H9 (cell line): ENCODE measurements at regions not wholly inside any gene's neighbourhood (a gene's known extent, or its start where the extent isn't known, plus 50 kb on each side); places are given as distances from the start of the nearest gene placed in this dataset.

Experiments
- DNase-seq: peaks from one replicate; pipeline ENCODE4 v3.0.0-alpha.2; 2017
- H2AFZ ChIP-seq: one replicate; pipeline ENCODE4 v1.6.1; 2013; ENCODE audit warnings: mild to moderate bottlenecking, low read length, control low read depth, moderate library complexity
- H2AK5ac ChIP-seq: 2 replicates; pipeline ENCODE4 v1.6.1; 2013; ENCODE audit warnings: low read length, control low read depth, mixed read lengths; ENCODE audit not compliant: insufficient read length
- H2BK120ac ChIP-seq: one replicate; pipeline ENCODE4 v1.6.1; 2013; ENCODE audit warnings: low read depth, mild to moderate bottlenecking, low read length, control low read depth, inconsistent platforms; ENCODE audit not compliant: poor library complexity, severe bottlenecking
- H2BK12ac ChIP-seq: 2 replicates; pipeline ENCODE4 v1.6.1; 2013; ENCODE audit warnings: low read length, control low read depth, mixed read lengths, low read depth; ENCODE audit not compliant: insufficient read length
- H2BK15ac ChIP-seq: 2 replicates; pipeline ENCODE4 v1.6.1; 2013; ENCODE audit warnings: low read depth, low read length, control low read depth
- H2BK20ac ChIP-seq: one replicate; pipeline ENCODE4 v1.6.1; 2013; ENCODE audit warnings: low read depth, mild to moderate bottlenecking, low read length, control low read depth, inconsistent platforms; ENCODE audit not compliant: poor library complexity, severe bottlenecking
- H2BK5ac ChIP-seq: 2 replicates; pipeline ENCODE4 v1.6.1; 2013; ENCODE audit warnings: low read length, control low read depth, mixed read lengths; ENCODE audit not compliant: insufficient read length
- H3K14ac ChIP-seq: 2 replicates; pipeline ENCODE4 v1.6.1; 2013; ENCODE audit warnings: low read length, control low read depth; ENCODE audit not compliant: insufficient read depth
- H3K18ac ChIP-seq: 2 replicates; pipeline ENCODE4 v1.6.1; 2013; ENCODE audit warnings: low read depth, mild to moderate bottlenecking, mixed read lengths, low read length, control low read depth; ENCODE audit not compliant: insufficient read length
- H3K23ac ChIP-seq: 2 replicates; pipeline ENCODE4 v1.6.1; 2013; ENCODE audit warnings: low read length, control low read depth, mixed read lengths, low read depth; ENCODE audit not compliant: insufficient read length
- H3K23me2 ChIP-seq: 2 replicates; pipeline ENCODE4 v1.6.1; 2013; ENCODE audit warnings: low read depth, mild to moderate bottlenecking, mixed read lengths, low read length, control low read depth; ENCODE audit not compliant: insufficient read length, poor library complexity, severe bottlenecking
- H3K27ac ChIP-seq: 2 replicates; pipeline ENCODE4 v1.5.1; 2013; ENCODE audit warnings: low read length, control low read depth, mixed read lengths, low read depth; ENCODE audit not compliant: insufficient read length
- H3K27me3 ChIP-seq: 2 replicates; pipeline ENCODE4 v1.6.1; 2013; ENCODE audit warnings: low read length, control low read depth, inconsistent platforms; ENCODE audit not compliant: insufficient read depth
- H3K4ac ChIP-seq: 2 replicates; pipeline ENCODE4 v1.6.1; 2013; ENCODE audit warnings: low read depth, mild to moderate bottlenecking, control low read depth, inconsistent platforms, low read length, moderate library complexity
- H3K4me1 ChIP-seq: 2 replicates; pipeline ENCODE4 v1.6.1; 2013; ENCODE audit warnings: low read length, control low read depth, inconsistent platforms; ENCODE audit not compliant: insufficient read depth
- H3K4me2 ChIP-seq: 2 replicates; pipeline ENCODE4 v1.6.1; 2013; ENCODE audit warnings: low read length, control low read depth, mixed read lengths; ENCODE audit not compliant: insufficient read length, insufficient read depth
- H3K56ac ChIP-seq: 2 replicates; pipeline ENCODE4 v1.6.1; 2013; ENCODE audit warnings: low read depth, mild to moderate bottlenecking, mixed read lengths, low read length, control low read depth; ENCODE audit not compliant: insufficient read length
- H3K79me1 ChIP-seq: 2 replicates; pipeline ENCODE4 v1.6.1; 2013; ENCODE audit warnings: low read depth, mild to moderate bottlenecking, moderate library complexity, low read length, control low read depth, inconsistent platforms; ENCODE audit not compliant: insufficient read depth, poor library complexity, severe bottlenecking
- H3K79me2 ChIP-seq: 2 replicates; pipeline ENCODE4 v1.6.1; 2013; ENCODE audit warnings: low read length, control low read depth, inconsistent platforms; ENCODE audit not compliant: insufficient read depth
- H3K9ac ChIP-seq: 2 replicates; pipeline ENCODE4 v1.6.1; 2013; ENCODE audit warnings: low read length, control low read depth, mixed read lengths; ENCODE audit not compliant: insufficient read length; ENCODE audit errors: extremely low read depth
- H3K9me3 ChIP-seq: one replicate; pipeline ENCODE4 v1.6.1; 2013; ENCODE audit warnings: low read depth, low read length, inconsistent platforms; ENCODE audit not compliant: control insufficient read depth
- H3T11ph ChIP-seq: one replicate; pipeline ENCODE4 v1.6.1; 2013; ENCODE audit warnings: mild to moderate bottlenecking, low read length, control low read depth, inconsistent platforms
- H4K20me1 ChIP-seq: one replicate; pipeline ENCODE4 v1.6.1; 2013; ENCODE audit not compliant: control insufficient read depth, insufficient read length, insufficient read depth
- H4K5ac ChIP-seq: 2 replicates; pipeline ENCODE4 v1.6.1; 2013; ENCODE audit warnings: low read depth, mild to moderate bottlenecking, mixed read lengths, low read length, control low read depth; ENCODE audit not compliant: insufficient read length
- H4K8ac ChIP-seq: replicated peaks from 2 replicates; pipeline ENCODE4 v1.6.1; 2013; ENCODE audit warnings: low read length, control low read depth, mixed read lengths, low read depth; ENCODE audit not compliant: insufficient read length
- H4K91ac ChIP-seq: 2 replicates; pipeline ENCODE4 v1.6.1; 2013; ENCODE audit warnings: low read depth, mild to moderate bottlenecking, moderate library complexity, mixed read lengths, low read length, control low read depth; ENCODE audit not compliant: insufficient read length
- H3K27ac Mint-ChIP-seq, 3 experiments: 2 replicates in 2 of 3; 3 replicates in 1 of 3; pipeline ENCODE4 v1.8.0; 2020 to 2021; ENCODE audit warnings: mixed read lengths in 3 of 3, mild to moderate bottlenecking in 1 of 3, moderate library complexity in 1 of 3
- H3K27me3 Mint-ChIP-seq: 2 replicates; pipeline ENCODE4 v1.8.0; 2021; ENCODE audit warnings: low read depth, mild to moderate bottlenecking, moderate library complexity, mixed read lengths
- H3K36me3 Mint-ChIP-seq, 3 experiments: 2 replicates in 2 of 3; 3 replicates in 1 of 3; pipeline ENCODE4 v1.8.0; 2020 to 2021; ENCODE audit warnings: low read depth in 3 of 3, mixed read lengths in 3 of 3; ENCODE audit not compliant: insufficient read depth in 1 of 3
- H3K4me1 Mint-ChIP-seq, 2 experiments: 2 replicates each; pipeline ENCODE4 v1.8.0; 2020; ENCODE audit warnings: mixed read lengths in 2 of 2
- H3K4me3 Mint-ChIP-seq, 2 experiments: 2 replicates in 1 of 2; 3 replicates in 1 of 2; pipeline ENCODE4 v1.8.0; 2020 to 2021; ENCODE audit warnings: mild to moderate bottlenecking in 2 of 2, mixed read lengths in 2 of 2, moderate library complexity in 1 of 2
- H3K9me3 Mint-ChIP-seq, 2 experiments: 2 replicates in 1 of 2; 3 replicates in 1 of 2; pipeline ENCODE4 v1.8.0; 2020; ENCODE audit warnings: mild to moderate bottlenecking in 2 of 2, mixed read lengths in 2 of 2, moderate library complexity in 1 of 2
- whole genome bisulfite sequencing: extraction: QIAGEN DNeasy Blood & Tissue Kit; methylation state at CpG from one replicate; pipeline ENCODE4 v1.1.7; 2013; ENCODE audit warnings: missing lambda C conversion rate, low lambda C conversion rate, mixed read lengths; ENCODE audit not compliant: insufficient read length; ENCODE audit errors: extremely low coverage; 5-methylcytosine and 5-hydroxymethylcytosine counted together
- TF ChIP-seq, protein P1 (sequence below): fragments of 200-600 bp; sonication (generic); conservative IDR thresholded peaks from 3 replicates; pipeline ENCODE4 v1.8.0; 2021; ENCODE audit warnings: antibody characterized with exemption, mild to moderate bottlenecking

DNA sequence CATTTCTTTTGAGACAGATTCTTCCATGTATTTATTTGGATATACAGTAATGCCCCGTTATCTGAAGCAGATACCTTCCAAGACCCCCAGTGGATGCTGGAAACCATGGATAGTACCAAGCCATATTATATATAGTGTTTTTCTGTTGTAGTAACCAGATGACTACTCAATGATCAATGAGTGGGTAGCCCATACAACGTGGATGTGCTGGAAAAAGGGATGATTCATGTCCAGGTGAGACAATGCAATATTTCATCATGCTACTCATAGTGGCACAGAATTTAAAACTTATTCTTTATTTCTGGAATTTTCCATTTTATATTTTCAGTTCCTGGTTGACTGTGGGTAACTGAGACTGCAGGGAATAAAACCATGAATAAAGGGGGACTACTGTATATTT is 427.5 kb downstream of the METTL15 start:
- no peak overlapping the region for H2BK120ac ChIP-seq
- no peaks in the 10 kb centered on the region for H3K36me3 Mint-ChIP-seq
- H3K27me3 Mint-ChIP-seq, result no peaks in the 10 kb centered on the region
- no peak overlapping the region for H4K5ac ChIP-seq
- H3K4me1 ChIP-seq, result no peaks in the 10 kb centered on the region
- H3K27ac Mint-ChIP-seq, result no peak overlapping the region
- no CpG with 5 or more reads among the region's 2 CpGs for WGBS
- H3K18ac ChIP-seq, result no peak overlapping the region
- no peak overlapping the region for H3K27ac ChIP-seq
- no peaks in the 10 kb centered on the region for H3K9me3 Mint-ChIP-seq
- H3T11ph ChIP-seq, result no peak overlapping the region
- no peak overlapping the region for H2BK12ac ChIP-seq
- no peaks in the 10 kb centered on the region for H3K79me1 ChIP-seq
- no peak overlapping the region for H2BK15ac ChIP-seq
- H3K56ac ChIP-seq, result no peak overlapping the region
- no peak overlapping the region for H3K4me2 ChIP-seq
- H2AFZ ChIP-seq, result no peak overlapping the region
- H3K23ac ChIP-seq, result no peak overlapping the region
- no peaks in the 10 kb centered on the region for H3K79me2 ChIP-seq
- H2BK5ac ChIP-seq, result no peak overlapping the region
- no peaks in the 10 kb centered on the region for H3K4me1 Mint-ChIP-seq
- no peak overlapping the region for H2BK20ac ChIP-seq
- TF ChIP-seq, protein P1, sequence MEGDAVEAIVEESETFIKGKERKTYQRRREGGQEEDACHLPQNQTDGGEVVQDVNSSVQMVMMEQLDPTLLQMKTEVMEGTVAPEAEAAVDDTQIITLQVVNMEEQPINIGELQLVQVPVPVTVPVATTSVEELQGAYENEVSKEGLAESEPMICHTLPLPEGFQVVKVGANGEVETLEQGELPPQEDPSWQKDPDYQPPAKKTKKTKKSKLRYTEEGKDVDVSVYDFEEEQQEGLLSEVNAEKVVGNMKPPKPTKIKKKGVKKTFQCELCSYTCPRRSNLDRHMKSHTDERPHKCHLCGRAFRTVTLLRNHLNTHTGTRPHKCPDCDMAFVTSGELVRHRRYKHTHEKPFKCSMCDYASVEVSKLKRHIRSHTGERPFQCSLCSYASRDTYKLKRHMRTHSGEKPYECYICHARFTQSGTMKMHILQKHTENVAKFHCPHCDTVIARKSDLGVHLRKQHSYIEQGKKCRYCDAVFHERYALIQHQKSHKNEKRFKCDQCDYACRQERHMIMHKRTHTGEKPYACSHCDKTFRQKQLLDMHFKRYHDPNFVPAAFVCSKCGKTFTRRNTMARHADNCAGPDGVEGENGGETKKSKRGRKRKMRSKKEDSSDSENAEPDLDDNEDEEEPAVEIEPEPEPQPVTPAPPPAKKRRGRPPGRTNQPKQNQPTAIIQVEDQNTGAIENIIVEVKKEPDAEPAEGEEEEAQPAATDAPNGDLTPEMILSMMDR, result no peak
- no peak overlapping the region for H2AK5ac ChIP-seq
- H3K4ac ChIP-seq, result no peak overlapping the region
- no peaks in the 10 kb centered on the region for H3K9me3 ChIP-seq
- no peak overlapping the region for H3K9ac ChIP-seq
- DNase-seq, result no peak
- H3K23me2 ChIP-seq, result no peaks in the 10 kb centered on the region
- H4K20me1 ChIP-seq, result no peaks in the 10 kb centered on the region
- H3K4me3 Mint-ChIP-seq, result no peak overlapping the region
- H4K91ac ChIP-seq, result no peak overlapping the region
- no peak overlapping the region for H4K8ac ChIP-seq
- no peaks in the 10 kb centered on the region; the same call in 1 of the 2 replicates for H3K27me3 ChIP-seq
- H3K14ac ChIP-seq, result no peak overlapping the region
